AG09309 (cell line): ENCODE measurements at regions not wholly inside any gene's neighbourhood (a gene's known extent, or its start where the extent isn't known, plus 50 kb on each side); places are given as distances from the start of the nearest gene placed in this dataset.

Experiments used
- DNase-seq: peaks from one replicate; pipeline ENCODE4 v3.0.0-alpha.2; 2010; ENCODE audit warnings: low read depth
- H3K4me3 ChIP-seq: 2 replicates; pipeline ENCODE4 v1.5.1; 2011; ENCODE audit warnings: mild to moderate bottlenecking, low read depth, low read length, moderate library complexity; ENCODE audit not compliant: control insufficient read depth
- CTCF ChIP-seq: IDR thresholded peaks from 2 replicates; pipeline ENCODE4 v1.5.1; 2011; ENCODE audit warnings: mild to moderate bottlenecking, low read depth, low read length, inconsistent platforms; ENCODE audit not compliant: insufficient read depth, control insufficient read depth; ENCODE audit errors: missing control alignments

DNA sequence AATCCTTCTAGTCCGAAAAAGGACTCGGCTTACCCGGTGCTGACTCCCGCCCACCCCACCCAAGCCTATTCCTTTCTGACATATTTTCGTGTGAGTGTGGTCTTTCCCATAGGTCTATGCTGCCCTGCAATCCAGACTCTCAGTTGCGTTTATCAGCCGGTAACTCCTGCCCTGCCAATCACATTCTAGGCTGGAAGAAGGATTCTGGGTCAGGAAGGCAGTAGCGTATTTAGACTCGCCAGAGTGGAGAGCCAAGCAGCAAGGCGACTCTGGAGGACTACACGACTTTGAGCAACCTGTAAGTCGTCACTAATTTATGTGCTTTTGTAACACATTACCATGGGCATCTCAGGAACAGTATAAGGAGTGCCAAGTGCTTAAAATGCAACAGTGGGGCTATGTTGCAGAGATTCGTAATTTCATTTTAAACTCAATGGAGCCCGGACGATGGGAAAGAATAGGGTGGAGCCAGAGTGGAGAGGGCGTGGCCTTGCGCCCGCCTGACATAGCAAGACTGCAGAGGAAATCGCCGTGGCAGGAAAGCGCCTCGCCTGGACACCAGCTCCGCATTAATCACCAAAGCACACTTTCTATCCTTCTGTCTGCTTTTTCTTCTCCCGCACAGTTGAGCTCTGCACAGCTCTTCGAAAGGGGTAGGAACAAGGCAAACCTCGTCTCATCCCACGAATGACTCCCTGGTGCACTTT is 1044.2 kb downstream of the AGBL1 start:
- no peak for DNase-seq
- H3K4me3 ChIP-seq, result no peak overlapping the region
- TF ChIP-seq CTCF, result no peak

- DNase-seq, result no peak
- TF ChIP-seq CTCF, result no peak
- no peak overlapping the region for H3K4me3 ChIP-seq
Observed at GRCh38 chr15:87121336-87121735, 1041.7 kb downstream of the AGBL1 start.

DNA sequence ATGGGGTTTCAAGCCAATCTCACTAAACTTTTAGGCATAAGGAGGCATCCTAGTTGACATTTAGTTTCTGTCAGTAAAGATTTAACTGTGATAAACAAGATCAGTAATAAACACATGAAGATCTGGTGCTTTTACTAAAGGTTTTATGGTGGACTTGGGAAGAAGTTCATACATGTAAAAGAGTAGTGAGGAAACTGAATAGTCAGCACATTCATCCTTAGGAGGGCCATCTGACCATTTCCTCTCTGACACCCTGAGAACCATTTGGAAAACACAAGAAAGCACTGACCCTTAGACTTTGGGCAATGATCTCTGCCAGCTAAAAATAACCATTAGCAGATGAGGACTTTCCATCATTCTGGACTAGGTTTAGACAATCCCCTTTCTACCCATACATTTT is 1040.9 kb downstream of the AGBL1 start:
- no peak for DNase-seq
- H3K4me3 ChIP-seq, result no peak overlapping the region
- no peak for TF ChIP-seq CTCF

- DNase-seq, result no peak
- no peak for TF ChIP-seq CTCF
- no peak overlapping the region for H3K4me3 ChIP-seq
Observed at GRCh38 chr15:87118846-87119245, 1039.2 kb downstream of the AGBL1 start.

DNA sequence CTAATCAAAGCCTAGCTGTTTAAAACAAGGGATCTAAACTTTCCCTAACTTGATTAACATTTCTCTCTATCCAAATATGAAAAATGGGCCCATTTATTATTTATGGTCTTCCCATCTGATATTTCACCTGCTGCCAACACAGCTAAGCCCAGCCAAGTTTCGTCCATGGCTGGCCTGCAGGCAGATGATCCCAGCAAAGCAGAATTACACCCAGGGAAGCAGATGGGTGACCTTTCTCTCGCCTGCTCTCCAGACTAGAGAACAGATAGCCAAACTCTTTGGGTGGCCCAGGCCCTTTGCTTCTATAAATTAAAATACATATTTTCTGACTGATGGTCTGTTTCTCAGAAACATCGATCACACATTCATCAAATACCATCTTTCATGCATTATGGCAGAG is 1038.8 kb downstream of the AGBL1 start:
- TF ChIP-seq CTCF, result no peak
- DNase-seq, result no peak
- H3K4me3 ChIP-seq, result no peak overlapping the region

- no peak overlapping the region for H3K4me3 ChIP-seq
- no peak for TF ChIP-seq CTCF
- no peak for DNase-seq
Observed at GRCh38 chr15:87115795-87116194, 1036.1 kb downstream of the AGBL1 start.
